IPS-NIHi11 (cell line): ENCODE measurements at regions not wholly inside any gene's neighbourhood (a gene's known extent, or its start where the extent isn't known, plus 50 kb on each side); places are given as distances from the start of the nearest gene placed in this dataset.
"Not testable (repeated sequence)": the region's sequence is repeated elsewhere in the genome, so short reads cannot be mapped to it uniquely, and the experiment has no call there.

Source experiments
- DNase-seq: peaks from one replicate; pipeline ENCODE4 v3.0.0; 2012; ENCODE audit warnings: mixed read lengths, low spot score

DNA sequence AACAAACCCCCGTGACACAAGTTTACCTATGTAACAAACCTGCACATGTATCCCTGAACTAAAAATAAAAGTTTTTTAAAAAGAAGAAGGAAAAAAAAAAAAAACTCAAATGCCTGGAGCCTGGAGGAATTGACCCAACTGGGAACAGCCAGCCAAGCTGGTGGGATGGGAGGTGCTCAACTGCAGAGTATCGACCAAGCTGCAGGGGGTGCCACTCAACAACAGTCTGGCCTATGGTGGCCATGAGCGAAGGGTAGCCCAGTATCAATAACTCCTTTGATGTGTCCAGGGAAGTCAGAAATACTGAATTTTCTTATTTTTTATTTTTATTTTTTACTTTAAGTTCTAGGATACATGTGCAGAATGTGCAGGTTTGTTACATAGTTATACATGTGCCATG, 310.3 kb upstream of the DLGAP1 start:
- peak; percentile 30 for DNase-seq

DNA sequence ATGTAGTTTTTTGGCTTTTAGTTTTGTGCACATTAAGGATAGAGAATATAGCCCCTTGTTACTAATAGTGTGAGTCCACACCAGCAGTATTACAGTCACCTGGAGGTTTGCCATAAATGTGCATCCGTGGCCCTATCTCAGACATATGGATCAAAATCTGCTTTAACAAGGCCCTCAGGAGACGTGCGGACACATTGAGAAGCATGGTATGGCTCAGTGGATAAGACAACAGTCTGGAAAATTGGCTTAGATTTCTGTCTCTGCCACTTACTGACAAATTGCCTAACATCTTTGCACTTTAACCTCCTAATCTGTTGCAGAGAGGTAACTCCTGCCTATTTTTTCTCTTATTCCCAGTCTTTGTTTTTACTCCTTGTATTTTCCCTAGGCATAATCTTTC, 307.2 kb upstream of the DLGAP1 start:
- DNase-seq, result no peak

DNA sequence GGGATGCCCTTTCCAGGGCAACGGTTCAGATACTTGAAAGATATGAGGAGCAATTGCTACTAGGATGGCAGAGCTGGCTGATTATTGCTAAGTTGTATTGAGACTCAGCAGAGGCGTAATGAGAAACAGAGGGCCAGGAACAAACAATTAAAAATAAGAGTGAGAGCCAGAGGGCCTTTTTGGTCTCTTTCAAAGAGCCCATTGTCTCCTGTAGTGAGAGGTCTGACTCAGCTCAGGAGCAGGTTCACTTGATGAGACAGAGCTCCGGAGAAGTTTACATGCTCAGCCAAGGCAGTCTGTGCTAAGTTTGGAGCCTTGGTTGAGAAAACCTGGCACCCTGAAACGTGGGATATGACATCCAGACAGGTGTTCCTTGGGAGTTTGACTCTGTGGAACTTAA, 303.9 kb upstream of the DLGAP1 start:
- no peak for DNase-seq

DNA sequence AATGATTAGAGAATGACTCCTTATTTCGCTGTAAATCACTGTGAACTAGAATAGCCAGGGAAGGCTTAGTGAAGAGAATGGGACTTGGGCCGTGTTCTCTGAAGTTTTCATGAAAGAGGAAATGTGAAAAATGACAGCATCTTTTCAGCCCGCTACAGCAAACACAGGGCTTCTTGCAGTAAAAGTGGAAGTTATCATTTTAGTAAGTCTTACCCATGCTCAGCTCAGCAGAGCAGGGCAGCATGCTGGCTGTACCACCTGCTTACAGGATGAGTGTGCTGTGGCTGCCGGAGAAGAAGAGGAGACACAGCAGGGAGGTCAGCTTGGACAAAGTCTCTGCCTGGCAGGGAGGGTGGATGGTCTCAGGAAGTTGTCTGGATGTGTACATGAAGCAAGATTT, 300.7 kb upstream of the DLGAP1 start:
- DNase-seq, result no peak

DNA sequence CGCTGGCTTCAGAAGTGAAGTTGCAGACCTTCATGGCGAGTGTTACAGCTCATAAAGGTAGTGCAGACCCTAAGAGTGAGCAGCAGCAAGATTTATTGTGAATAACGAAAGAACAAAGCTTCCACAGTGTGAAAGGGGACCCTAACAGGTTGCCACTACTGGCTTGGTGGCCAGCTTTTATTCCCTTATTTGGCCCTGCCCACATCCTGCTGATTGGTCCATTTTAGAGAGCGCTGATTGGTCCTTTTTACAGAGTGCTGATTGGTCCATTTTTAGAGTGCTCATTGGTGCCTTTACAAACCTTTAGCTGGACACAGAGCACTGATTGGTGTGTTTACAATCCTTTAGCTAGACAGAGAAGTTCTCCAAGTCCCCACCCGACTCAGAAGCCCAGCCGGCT, 298.0 kb upstream of the DLGAP1 start:
- DNase-seq, result not testable (repeated sequence)

DNA sequence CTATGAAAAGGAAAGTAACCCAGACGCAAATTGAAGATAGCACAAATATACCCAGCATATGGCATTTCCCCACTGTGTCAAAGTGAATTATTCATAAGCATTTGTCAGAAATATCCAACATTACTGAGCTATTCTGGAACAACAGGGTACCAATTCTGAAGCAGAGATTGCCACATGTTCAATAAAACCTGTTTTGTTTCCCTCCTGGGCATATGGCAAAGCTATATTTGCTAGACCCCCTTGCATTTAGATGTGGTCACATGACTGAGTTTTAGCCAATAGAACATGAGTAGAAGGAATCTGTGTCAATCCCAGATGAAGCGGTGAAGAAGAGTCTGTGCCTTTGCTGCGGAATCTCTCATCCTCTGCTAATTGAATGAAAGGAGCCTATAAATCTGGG, 296.4 kb upstream of the DLGAP1 start:
- DNase-seq, result no peak

DNA sequence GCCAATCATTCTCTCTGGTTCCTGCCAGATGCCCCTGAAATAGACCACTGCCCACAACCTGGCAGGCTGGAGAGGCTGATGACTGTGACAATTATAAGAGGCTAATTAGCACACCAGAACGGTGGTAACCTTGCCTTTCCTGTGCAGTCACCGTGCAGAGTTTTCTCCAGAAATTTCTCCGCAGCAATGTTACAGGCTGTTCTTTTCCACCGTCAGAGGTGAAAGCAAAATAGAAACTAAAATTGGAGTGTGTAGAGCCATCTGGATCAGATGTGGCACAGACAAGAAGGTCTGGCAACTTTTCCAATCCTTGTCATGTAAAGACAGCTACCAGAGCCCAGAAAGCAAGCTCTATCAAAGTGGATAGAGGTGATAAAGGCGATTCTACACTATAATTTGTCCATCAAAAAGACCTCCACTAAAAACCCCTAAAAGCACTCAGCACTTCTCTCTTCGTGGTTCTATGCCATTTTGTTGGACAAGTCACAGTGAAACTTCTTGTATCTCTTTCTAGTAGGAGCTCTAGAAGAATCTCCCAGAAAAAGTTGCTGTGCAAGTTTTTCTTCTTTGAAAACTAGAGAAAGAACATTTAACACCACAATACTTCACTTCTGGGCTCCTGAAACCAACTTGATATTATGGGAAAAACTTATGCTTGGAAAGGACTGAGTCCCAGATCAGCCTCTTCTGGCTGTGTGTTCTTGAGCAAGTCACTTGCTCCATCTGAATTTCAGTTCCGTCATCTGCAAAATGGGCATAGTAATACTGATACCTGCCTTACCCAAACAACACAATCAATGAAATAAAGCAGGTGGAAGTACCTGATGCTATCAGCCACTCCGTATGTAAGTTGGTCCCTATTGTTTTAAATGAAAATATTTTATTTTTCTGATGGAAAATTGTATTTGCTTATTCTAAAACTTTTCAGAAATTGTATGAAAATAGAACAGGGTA, 295.6 kb upstream of the DLGAP1 start:
- DNase-seq, result no peak

DNA sequence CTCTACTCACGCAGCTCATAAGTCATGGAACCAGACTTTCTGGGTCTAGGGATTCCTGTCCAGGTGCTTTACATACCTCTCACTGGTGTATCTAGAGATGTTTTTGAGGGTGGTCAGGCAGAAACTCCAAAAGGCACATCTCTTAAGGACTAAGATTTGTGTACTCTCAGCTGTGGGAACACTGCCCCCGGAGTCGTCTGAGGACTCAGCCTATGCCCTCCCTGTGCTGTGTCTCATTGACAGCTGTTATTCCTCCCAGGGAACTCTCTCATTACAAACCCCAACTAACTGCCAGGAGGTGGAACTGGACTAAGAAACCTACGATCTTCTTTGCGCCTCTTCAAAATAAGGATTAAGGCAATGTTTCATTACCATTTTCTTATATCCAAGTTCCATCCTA, 293.9 kb upstream of the DLGAP1 start:
- DNase-seq, result no peak

DNA sequence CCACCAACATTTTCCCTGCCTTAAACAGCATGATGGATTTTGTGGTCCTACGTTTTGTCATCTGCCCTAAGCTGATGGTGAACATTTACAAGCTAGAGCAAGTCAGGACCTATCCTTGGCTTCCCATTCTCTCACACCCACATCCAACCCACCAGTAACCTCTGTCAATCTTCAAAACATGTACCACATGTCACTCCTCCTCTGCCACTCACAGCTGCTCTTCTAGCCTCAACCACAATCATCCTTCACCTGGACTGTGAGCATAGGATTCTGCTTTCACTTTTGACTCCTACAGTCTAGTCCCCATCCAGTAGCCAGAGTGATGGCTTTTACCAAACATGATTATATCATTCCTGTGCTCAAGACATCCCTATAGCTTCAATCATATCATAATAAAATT, 279.8 kb upstream of the DLGAP1 start:
- no peak for DNase-seq

DNA sequence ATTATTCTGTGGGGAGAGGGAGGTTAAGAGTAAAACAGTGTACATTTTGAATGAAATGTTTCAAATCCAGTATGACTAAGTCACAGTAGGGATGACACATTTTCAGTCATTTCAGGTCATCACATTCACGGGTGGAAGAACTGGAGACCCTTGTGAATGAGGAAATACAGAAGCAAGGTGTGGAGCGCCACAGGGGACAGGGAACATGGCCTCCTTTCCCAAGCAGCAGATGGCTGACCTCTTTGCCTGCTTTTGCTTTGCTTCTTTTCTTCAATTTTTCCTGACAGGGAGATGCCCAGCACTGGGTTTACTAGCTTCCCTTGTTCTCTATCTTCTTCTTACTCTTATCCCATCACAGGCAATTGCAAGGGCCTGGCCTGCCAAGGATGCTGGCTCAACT, 278.9 kb upstream of the DLGAP1 start:
- DNase-seq, result no peak

DNA sequence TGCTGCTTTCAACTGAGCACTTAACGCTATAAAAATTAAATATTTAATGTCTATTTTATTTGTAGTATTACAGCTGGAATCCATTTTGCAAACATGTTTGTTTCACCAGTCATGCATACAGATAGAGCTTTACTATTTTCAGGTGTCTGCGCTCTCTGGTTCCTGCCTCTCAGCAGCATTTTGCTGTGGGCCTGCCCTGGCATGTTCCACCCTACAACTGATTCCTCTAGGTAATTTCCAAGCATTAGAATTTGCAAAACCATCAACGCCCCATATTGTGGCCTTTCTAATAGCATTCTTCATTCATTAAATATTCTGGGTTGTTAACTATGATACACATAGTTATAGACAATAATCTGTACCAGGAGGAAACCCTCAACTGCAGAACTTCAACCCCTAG, 266.4 kb upstream of the DLGAP1 start:
- DNase-seq, result no peak

DNA sequence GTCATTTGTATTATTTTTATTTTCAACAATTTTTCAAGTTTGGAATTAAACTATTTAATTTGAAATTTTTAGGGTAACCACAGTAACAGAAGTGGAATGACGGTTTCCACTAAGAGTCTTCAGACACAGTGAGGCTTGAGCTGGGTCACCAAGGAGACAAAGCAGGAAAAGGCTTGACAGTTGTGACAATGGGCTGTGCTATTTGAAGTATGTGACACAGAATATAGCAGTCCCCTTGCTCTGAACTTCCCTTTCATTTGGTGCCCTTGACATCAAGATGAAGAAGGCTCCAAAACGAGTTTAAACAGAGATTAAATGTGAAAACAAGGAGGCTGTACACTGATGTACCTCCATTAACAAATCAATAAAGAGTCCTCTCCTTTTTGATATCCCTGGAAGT, 265.4 kb upstream of the DLGAP1 start:
- DNase-seq, result no peak

DNA sequence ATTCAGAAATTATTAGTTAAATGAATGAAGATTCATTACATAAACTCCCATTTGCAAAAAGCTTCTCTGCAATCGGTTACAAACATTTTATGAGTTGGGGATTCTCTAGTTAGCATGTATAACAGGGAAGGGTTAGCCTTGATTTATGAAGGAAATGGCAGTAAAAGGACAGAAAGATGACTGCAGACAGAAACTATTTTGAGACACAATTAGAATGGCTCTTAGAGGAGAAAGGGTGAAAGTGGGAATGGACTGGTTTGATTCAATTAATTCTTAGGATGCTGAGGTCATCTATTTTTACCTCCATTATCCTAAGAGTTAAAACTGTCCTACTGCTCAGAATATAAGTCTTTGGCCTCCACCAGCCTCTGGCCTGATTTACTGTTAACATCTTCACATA, 250.8 kb upstream of the DLGAP1 start:
- DNase-seq, result no peak

DNA sequence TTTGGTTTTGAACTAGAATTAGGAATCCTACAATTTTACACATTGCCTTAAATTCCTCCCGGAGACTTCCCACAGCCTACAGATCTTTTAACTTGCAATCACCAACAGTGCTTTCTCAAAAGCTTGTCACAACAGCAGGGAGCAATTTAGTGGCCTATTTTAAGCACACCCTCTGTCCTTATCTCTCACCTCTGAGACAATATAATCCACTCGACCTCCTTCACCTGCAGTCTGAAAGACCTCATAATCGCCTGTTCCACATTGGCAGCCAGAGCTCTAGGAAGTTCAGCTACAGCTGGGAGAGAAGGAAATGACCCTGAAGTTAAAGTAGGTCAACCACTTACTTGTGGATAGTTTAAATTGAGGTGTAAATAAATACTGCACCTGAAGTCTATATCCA, 249.7 kb upstream of the DLGAP1 start:
- no peak for DNase-seq

DNA sequence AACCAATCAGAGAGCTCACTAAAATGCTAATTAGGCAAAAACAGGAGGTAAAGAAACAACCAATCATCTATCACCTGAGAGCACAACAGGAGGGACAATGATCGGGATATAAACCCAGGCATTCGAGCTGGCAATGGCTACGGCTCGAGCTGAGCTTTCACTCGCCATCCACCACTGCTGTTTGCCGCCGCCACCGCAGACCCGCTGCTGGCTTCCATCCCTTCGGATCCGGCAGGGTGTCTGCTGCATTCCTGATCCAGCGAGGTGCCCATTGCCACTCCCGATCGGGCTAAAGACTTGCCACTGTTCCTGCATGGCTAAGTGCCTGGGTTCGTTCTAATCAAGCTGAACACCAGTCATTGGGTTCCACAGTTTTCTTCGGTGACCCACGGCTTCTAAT, 236.7 kb upstream of the DLGAP1 start:
- no peak for DNase-seq

DNA sequence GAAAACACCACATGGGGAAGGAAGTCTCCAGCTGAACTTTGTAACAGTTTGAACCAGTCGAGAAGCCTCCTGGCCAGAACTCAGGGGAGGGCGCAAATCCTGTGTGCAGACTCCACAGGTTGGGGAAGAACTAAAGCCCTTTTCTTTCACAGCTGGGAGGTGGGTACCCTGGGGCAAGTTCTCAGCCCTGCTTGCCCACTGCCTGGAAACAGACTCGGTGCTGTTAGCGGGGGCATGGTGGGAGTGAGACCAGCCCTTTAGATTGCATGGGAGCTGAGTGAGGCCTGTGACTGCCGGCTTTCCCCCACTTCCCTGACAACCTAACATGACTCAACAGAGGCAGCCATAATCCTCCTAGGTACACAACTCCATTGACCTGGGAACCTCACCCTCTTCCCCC, 223.6 kb upstream of the DLGAP1 start:
- not testable (repeated sequence) for DNase-seq

DNA sequence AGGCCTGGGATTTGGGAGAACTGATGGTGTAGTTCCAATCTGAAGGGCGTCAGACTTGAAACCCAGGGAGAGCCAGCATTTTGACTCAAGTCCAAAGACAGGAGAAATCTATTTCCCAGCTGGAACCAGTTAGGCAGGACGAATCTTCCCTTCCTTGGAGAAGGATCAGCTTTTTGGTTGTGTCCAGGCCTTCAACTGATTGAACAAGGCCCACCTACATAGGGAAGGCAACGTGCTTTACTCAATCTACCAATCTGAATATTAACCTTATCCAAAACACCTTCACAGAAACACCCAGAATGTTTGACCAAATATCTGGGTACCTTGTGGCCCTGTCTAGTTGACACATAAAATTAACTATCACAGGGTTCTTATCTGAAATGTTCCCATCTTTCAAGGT, 221.9 kb upstream of the DLGAP1 start:
- DNase-seq, result no peak

DNA sequence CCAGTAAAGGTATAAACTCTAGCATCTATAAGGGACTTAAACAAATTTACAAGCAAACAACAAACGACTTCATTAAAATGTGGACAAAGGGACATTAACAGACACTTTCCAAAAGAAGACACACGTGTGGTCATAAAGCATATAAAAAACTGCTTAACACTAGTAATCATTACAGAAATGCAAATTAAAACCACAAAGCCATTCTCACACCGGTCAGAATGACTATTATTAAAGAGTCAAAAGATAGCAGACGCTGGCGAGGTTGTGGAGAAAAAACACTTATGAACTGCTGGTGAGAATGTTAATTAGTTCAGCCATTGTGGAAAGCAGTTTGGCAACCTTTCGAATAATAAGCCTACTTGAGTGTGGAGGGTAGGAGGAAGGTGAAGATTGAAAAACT, 217.1 kb upstream of the DLGAP1 start:
- DNase-seq, result no peak

DNA sequence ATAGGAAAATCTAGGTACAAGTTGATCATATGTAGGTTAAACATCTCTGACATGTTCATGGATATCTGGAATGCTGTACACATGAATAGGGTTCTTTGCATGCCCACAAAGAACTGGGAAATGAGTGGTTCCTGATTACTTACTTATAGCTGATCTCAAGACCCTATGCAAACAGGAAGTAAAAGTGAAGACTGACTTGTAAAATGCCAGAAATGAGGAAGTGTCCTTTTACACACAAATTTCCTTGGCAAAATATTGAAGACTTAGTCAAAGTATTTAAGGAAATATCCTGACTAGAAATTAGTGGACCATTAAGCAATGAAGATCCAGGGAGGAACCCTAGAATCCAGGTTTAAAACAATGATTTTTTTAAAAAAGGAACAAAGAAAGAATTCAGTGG, 203.7 kb upstream of the DLGAP1 start:
- DNase-seq, result no peak

DNA sequence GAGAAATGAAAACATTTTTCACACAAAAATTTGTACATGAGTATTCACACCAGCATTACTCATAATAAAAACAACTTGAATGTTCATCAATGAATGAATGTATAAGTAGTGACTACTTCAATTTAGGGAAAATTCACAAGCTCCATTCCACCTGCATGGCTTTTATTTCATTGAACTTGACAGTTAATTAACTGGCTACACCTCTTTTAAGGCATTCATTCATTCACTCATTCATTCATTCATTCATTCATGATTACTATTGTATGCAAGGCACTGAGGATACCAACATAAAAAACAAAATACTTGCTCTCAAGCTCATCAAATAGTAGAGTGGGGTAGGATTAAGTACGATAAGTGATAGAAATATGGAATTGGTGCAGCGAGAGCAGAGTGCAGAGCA, 198.3 kb upstream of the DLGAP1 start:
- no peak for DNase-seq

DNA sequence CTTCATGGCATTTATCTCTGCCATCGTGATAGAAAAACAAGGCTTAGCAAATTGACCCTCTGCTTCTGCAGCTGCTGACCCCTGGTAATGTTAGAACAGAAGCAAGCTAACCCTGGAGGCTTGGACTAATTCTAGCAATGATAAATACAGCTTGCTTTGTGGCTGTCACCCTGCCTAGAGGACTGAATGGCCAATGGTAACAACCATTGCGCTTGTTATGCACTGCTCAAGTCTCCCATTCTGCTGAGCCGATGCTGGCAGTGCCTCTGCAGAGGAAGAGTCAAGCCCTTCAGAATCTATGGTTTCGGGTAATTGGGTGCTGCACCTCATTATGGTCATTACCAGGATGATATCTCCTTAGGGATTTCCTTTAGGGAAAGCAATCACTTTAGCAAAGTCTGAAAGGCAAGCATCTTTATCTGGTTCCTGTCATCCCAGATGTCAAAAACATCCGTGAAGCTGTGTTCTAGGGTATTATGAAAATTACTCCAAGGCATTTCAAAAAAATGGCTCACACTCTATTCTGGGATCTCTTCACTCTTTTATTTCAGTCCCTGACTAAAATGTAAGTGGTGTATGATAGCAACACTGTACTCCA, 186.8 kb upstream of the DLGAP1 start:
- DNase-seq, result no peak

DNA sequence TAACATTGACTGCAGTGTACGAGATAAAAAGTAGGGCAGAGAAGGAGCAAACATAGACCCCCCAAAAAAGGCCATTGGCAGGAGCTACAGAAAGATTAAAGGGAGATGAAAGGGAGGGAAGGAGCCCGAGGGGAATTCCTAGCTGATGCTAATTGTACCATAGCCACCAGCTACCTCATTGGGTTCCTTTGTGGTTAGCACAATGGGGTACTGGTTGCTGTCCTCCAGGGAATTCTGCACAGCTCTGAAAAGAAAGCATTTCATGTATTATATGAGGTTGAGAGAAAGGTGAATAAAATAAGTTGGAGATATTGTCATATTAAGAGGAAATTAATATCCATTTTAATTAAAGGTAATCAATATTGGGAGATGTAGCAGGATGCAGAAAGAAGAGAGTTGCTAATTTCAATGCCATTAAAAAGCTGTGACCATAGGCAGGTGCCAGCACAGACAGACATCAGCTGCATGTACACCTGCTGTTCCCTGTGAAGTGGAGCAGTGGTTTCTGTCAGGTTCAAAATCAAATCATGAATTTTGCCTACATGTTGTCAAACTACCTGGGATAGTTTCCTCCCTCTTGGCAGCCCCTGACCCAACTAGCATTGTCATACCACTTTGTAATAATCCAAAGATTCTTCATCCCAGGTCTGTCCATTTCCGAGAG, 185.4 kb upstream of the DLGAP1 start:
- no peak for DNase-seq

DNA sequence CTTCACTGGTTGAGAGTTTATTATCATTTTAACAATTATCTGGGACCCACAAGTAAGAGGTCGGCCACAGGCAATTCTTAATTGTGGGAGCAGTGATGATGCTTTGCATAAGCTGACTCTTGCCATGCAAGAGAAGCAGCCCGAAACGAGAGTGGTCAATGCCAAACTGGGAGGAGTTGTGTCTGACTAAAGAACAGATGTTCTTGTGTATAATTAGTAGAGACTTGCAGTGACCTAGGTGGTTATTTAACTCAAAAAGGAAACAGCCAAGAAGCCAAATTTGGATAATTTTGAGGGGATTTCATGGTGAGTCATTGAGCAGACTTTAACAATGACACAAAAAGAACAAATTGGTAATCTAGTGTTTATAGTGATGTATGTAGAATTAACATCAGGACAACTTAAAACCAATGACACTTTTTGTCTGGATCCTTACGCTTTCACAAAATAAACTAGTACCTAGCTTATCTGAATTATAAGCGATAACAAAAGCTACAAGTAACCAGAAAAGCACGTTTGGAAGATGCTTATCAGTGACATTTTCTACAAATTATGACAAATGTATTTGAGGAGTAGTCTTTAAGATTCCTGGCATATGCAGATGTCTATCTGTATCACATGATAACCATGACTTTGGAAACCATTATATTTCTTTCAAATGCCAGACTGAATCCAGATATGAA, 184.7 kb upstream of the DLGAP1 start:
- no peak for DNase-seq
